HG02973 (cell line): ENCODE measurements at regions not wholly inside any gene's neighbourhood (a gene's known extent, or its start where the extent isn't known, plus 50 kb on each side); places are given as distances from the start of the nearest gene placed in this dataset.

Source experiments
- ATAC-seq: cut with Tn5 transposase; IDR thresholded peaks from one replicate; pipeline ENCODE4 v1.9.1; 2021; ENCODE audit warnings: moderate library complexity; ENCODE audit not compliant: unreplicated experiment

- no peak for ATAC-seq
Measured at GRCh38 chr2:217288472-217289063, 428.7 kb upstream of the TNP1 start.

GRCh38 chr2:217286833-217287232, 427.0 kb upstream of the TNP1 start:
- no peak for ATAC-seq

- ATAC-seq: no peak
Measured at GRCh38 chr2:217285926-217286325, 426.1 kb upstream of the TNP1 start.

- no peak for ATAC-seq
Measured at GRCh38 chr2:217283460-217283859, 423.6 kb upstream of the TNP1 start.

GRCh38 chr2:217282531-217282930, 422.7 kb upstream of the TNP1 start:
- no peak for ATAC-seq

- ATAC-seq: no peak
Measured at GRCh38 chr2:217279556-217279955, 419.7 kb upstream of the TNP1 start.

GRCh38 chr2:217279140-217279539, 419.3 kb upstream of the TNP1 start:
- ATAC-seq: no peak

- ATAC-seq: no peak
Measured at GRCh38 chr2:217277646-217278398, 418.0 kb upstream of the TNP1 start.

- ATAC-seq: no peak
Measured at GRCh38 chr2:217276433-217276832, 416.6 kb upstream of the TNP1 start.

GRCh38 chr2:217275091-217275490, 415.2 kb upstream of the TNP1 start:
- ATAC-seq: no peak

- ATAC-seq: no peak
Measured at GRCh38 chr2:217274578-217274977, 414.7 kb upstream of the TNP1 start.

GRCh38 chr2:217273851-217274250, 414.0 kb upstream of the TNP1 start:
- no peak for ATAC-seq

- ATAC-seq: no peak
Measured at GRCh38 chr2:217273162-217273561, 413.3 kb upstream of the TNP1 start.

- no peak for ATAC-seq
Measured at GRCh38 chr2:217271813-217272212, 411.9 kb upstream of the TNP1 start.

- no peak for ATAC-seq
Measured at GRCh38 chr2:217270485-217271121, 410.7 kb upstream of the TNP1 start.

- no peak for ATAC-seq
Measured at GRCh38 chr2:217269701-217270484, 410.0 kb upstream of the TNP1 start.

GRCh38 chr2:217268978-217269377, 409.1 kb upstream of the TNP1 start:
- ATAC-seq: no peak

- no peak for ATAC-seq
Measured at GRCh38 chr2:217267758-217268157, 407.9 kb upstream of the TNP1 start.

GRCh38 chr2:217263756-217264155, 403.9 kb upstream of the TNP1 start:
- ATAC-seq: no peak

- no peak for ATAC-seq
Measured at GRCh38 chr2:217262911-217263310, 403.0 kb upstream of the TNP1 start.

- no peak for ATAC-seq
Measured at GRCh38 chr2:217261452-217261851, 401.6 kb upstream of the TNP1 start.
